NCI-H2227 (cell line): ENCODE measurements at regions not wholly inside any gene's neighbourhood (a gene's known extent, or its start where the extent isn't known, plus 50 kb on each side); places are given as distances from the start of the nearest gene placed in this dataset.
"Not testable (repeated sequence)": the region's sequence is repeated elsewhere in the genome, so short reads cannot be mapped to it uniquely, and the experiment has no call there.

Experiments
- DNase-seq: peaks from one replicate; lab custom pipeline; 2025; ENCODE audit not compliant: unreplicated experiment; lab: John Stamatoyannopoulos, UW

DNA sequence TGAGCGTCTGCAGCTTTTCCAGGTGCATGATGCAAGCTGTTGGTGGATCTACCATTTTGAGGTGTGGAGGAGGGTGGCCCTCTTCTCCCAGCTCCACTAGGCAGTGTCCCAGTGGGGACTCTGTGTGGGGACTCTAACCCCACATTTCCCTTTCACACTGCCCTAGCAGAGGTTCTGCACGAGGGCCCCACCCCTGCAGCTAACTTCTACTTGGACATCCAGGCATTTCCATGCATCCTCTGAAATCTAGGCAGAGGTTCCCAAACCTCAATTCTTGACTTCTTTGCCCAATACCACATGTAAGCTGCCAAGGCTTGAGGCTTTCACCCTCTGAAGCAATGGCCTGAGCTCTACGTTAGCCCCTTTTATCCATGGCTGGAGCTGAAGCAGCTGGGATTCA, 61.4 kb upstream of the HGFAC start:
- DNase-seq = not testable (repeated sequence)

DNA sequence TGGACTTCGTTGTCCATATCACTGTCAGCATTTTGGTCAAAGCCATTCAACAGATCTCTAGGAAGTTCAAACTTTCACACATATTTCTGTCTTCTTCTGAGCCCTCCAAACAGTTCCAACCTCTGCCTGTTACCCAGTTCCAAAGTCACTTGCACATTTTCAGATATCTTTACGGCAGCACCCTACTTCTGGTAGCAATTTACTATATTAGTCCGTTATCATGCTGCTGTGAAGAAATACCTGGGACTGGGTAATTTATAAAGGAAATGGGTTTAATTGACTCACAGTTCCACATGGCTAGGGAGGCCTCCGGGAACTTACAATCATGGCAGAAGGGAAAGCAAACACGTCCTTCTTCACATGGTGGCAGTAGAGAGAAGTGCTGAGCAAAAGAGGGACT, 60.6 kb upstream of the HGFAC start:
- not testable (repeated sequence) for DNase-seq

DNA sequence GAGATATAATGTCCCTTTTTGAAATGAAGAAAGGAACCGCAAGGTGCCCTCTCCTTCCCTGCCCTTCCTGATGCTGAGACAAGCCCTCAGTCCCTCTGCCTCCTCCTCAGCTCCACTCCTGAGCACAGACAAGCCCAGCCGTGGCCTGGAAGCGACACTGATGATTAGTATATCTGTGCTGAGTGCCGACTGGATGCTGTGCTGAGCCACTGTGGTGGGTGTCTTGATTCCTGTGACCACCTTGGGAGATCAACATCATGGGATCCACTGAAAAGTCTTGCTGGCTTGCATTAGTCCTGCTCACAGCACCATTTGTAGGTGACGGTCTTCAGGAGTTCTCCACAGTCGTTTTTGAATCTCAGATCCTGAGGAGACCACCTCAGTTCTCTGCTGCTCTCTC, 59.5 kb upstream of the HGFAC start:
- no peak for DNase-seq

DNA sequence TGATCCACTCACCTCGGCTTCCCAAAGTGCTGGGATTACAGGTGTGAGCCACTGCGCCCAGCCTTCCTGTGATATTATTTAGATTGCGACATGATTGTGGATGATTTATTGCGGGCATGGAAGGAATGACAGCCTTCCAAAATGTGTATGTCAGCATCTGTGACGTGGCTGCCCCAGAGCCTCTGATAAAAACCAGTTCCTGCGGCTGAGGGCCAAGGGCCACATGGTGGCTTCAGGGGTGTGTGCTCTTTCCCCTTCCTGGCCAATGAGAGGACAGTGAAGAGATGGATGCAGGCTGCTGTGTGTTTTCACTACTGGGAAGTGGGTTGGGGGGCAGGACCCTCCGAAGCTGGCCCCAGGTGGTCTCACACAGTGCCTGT, 57.4 kb upstream of the HGFAC start:
- no peak for DNase-seq

DNA sequence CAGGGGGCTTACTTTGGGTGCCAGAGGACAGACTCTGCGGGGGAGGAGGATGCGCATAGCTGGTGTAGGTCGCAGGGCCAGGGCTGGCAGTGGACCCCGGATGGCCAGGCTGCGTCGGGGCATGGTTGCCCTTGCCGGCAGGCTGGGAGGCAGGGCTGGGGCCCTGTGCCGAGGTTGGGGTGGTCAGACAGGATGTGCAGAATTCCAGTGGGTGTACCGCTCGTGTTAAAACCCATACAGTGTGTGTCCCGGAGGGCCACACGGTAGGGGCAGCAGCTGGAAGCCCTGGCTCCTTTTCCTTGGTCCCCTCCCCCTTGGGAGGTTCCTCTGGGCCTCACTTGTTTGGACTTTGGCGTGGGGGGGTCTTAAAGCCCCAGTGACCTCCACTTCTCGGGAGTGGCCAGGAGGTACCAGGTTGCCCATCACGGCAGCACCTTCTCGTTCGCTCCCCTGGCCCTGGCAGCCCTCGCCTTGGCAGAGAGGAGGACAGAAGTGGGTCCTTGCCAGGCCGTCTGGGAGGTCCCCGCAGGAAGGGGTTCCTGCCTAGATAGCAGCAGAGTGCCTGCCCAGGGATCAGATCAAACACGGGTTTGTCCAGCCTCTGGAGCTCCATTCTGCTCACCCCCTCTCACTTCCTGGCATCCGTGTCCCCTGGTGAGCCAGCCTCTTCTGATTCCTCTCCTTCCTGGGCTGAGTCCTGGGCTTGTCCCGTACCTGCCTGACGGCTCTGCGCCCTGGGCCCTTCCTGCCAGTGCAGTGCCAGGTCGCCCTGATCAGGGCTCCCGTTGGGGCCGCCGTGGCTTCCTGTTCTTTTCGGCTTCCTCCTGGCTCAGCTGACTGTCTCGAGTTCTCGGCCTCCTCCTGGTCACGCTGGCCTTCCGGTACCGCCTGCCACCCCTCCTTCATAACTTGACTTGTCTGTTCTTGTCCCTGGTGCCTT, 56.7 kb upstream of the HGFAC start:
- DNase-seq = no peak

DNA sequence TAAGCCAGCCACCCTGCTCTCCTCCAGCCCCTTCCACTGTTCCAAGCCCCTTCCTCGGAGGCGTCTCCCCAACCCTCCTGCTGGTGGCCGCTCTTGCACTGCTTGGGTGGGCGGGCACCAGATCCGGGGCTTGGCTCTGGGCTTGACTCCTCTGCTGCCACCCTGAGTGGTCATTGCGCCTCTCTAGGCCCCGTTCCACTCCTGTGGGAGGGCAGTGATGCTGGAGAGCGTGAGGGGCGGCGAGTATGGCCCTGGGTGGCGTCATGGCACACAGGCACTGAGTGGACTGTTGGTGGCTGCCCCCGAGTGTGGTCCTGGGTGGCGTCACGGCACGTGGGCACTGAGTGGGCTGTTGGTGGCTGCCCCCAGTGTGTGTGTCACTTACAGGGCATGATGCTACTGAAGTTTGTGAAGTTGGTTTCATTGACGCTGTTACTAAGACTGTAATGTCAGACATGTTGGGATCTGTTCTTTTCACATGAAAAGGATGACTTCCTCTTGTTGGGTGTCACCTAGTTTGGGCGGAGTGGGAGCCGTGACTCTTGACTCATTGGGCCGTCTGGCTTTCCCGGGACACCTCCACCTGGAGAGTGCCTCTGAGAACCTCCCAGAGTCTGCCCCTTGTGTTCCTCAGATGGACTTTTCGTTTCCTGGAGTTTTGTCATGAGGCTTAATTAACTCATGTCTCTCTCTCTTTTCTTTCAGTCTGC, 55.9 kb upstream of the HGFAC start:
- DNase-seq = no peak

DNA sequence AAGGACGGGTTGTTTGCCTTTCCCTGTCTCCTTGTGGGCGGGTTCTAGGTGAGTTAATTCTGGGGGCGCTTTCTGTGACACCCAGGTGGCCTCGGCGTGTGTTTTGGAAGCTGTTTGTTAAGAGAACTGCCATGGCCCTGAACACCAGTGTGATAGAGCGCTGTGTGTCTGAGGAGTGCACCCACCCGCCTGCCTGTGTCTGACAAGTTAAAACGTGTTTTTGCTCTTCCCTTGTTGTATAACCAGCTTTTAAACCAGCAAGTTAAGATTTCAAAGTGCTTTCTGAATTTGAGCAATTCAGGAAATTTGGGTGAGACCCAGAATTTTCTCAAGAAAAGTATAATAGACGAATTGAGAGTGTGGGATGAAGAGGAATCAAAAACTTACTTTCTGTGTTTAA, 55.2 kb upstream of the HGFAC start:
- no peak for DNase-seq

DNA sequence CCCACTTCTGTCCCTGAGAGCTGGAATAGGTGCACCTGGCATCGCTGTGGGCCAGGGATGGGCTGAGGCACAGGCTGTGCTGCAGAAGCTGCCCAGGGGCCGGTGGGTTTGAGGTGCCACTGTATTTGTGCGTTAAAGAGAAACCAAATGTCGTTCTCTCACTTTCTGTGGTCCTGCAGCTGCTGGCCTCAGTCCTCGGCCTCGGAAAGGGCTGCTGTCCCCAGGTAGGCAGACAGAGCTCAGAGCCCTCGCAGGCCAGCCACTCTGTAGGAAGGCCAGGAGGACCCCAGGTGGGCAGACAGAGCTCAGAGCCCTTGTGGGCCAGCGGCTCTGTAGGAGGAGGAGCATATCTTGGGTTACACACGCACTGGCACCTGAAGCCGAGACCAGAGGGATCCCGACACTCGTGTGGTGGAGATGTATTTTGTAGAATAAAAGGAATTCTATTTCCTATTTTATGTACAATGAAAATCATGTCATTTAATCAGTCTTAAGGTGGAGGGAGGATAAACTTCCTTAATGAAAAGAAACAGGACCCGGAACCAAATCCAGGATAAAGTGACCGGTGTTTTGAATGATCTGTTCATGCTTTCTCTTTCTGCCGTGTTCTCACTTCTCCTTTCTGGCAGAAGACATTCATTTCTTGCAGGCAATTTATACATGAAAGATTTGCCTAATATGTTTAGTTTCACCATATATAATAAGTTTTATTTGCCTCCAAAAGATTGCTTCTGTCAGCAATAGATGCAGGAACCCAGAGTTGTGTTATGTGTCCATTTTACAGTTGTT, 54.4 kb upstream of the HGFAC start:
- no peak for DNase-seq

DNA sequence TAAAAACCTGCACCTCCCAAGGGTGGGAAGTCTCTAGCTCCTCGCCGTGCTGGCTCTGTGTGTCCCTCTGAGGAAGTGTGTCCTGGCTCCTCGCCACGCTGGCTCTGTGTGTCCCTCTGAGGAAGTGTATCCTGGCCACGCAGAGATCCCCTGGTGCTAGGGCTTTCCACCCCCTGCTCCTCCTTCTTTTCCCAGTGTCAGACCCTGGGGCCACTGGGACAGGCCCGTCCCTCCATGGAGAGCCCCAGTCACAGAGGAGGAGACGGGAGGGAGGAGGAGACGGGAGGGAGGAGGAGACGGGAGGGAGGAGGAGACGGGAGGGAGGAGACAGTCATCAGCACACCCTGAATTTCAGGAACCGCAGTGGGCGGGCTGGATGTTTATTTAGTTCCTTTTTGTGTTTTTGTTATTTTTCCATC, 53.8 kb upstream of the HGFAC start:
- peak; percentile 6 for DNase-seq

DNA sequence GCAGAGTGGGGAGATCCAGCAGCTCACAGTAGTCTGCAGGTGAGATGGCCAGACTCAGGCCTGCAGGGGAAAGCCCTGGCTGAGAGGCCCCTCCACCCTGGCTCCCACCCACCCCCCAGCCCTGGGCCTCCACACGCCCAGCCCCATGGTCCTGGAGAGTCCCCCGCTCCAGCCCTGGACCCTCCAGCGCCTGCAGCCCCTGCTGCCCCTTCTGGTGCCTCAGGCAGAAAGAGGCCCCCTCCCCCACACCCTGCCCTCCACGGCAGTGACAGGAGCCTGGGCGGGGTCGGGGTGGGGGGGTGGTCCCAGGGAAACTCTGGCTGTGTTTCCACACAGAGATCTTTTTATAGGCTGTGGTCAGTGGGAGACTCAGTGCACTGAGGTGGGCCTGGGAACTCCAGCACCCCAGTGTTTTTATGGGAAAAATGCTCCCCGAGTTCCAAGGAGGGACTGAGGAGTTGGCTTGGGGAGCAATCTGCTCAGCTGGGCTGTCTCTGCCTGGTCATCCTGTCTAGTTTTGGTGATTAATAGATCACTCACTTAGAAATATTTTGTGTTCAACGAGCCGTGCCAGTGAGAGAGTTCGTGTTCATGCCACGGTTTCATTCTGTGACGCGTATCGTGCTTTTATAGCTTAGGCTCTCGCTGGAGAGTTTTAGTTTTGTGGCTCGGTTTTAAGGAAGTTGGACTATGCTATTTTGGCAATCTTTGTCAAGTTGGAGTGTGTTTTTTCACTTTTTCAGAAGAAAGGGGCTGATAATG, 53.1 kb upstream of the HGFAC start:
- DNase-seq = no peak

DNA sequence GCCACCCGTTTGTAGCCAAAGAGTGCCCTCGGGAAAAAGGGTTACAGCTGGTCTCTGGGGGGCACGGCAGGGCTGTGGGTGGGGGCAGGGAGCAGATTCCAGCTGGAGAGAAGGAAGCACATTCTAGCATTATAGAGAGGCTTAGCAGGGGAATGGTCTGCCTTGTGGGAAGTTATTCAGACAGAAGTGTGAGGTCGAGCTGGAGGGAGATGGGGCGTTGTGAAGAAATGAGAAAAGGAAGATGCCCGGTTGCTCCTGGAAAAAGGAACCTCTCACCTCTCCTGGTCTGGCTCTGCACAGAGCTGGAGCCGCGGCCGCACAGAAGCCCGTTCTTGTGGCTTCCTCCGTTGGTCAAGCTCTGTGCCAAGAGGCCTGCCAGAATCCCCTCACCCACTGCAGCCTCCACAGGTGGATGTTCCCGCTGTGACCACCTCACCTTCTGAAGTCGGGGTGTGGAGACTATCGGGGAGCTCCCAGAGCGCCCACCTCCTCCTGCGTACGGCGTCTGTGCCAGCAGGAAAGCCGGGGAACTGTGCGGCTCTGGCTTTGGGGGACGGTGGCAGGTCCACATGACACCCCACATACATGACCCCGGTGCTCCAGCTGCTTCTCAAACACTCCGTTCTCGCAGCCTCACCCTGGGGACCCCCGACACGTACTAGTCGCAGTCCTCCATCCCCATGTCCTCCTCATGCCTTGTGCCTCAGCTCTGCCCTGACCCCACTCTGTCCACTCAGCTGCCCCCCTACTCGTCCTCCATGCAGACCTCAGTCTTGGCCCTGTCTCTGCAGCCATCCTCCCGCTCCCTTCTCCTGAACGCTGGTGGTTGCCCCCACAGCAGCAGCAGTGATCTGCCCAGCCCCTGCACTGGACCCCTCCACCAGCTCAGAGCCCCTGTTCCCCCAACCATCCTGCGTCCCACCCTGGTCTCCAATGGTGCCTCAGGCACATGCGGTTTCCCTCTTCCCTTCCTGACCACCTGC, 52.2 kb upstream of the HGFAC start:
- no peak for DNase-seq

DNA sequence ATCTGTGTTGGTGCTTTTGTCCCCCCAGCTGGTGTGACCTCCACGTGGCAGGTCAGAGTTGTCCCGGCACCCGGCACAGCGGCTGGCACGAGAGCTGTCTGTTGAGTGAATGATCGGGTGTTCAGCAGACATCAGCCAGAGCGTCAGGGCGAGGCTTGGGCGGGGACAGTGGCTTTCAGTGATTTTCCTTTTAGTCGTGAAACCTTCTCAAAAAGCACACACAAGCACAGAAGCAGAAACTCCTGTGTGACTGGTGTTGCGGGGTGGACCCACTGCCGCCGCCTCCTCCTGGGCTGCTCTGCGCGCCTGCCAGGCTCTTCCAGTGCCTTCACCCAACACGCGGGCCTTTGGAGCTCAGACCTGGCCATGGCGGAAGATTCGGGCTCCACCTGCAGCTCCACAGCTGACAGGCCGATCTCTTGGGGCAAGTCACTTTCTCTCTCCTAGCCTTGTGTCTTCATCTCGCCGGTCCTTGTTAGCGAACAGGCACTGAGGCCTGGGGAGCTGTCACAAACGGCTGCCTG, 51.4 kb upstream of the HGFAC start:
- no peak for DNase-seq

DNA sequence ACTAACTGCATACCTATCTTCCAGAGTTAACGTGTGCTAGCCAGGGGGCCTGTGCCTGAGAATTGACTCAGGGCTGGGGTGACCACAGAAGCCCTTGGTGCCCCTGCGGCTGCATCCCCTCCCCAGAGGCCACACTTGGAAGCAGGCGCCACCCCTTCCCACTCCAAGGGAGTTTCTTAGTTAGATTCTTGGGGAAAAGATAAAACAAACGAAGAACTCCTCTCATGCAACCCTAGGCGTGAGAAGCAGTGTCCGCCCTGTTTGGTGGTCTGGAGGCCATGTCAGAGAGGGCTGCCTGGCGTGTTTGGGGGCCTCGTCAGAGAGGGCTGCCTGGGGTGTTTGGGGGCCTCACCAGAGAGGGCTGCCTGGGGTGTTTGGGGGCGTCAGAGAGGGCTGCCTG, 50.3 kb upstream of the HGFAC start:
- no peak for DNase-seq
